LNCaP clone FGC (cell line): ENCODE measurements at regions not wholly inside any gene's neighbourhood (a gene's known extent, or its start where the extent isn't known, plus 50 kb on each side); places are given as distances from the start of the nearest gene placed in this dataset.

Experiments used
- DNase-seq: peaks from one replicate; pipeline ENCODE4 v3.0.0-alpha.2; 2011; ENCODE audit warnings: low read depth
- H3K4me3 ChIP-seq: 2 replicates; pipeline ENCODE4 v1.5.1; 2011; ENCODE audit warnings: mild to moderate bottlenecking, low read depth, low read length, control low read depth
- CTCF ChIP-seq: IDR thresholded peaks from 2 replicates; pipeline ENCODE4 v1.5.1; 2012; ENCODE audit warnings: mild to moderate bottlenecking; ENCODE audit not compliant: control insufficient read depth, insufficient read depth; ENCODE audit errors: extremely low read depth

- no peak overlapping the region for H3K4me3 ChIP-seq
- no peak for DNase-seq
- no peak for TF ChIP-seq CTCF
Observed at GRCh38 chr17:31673076-31673475, 186.0 kb downstream of the COPRS start.

DNA sequence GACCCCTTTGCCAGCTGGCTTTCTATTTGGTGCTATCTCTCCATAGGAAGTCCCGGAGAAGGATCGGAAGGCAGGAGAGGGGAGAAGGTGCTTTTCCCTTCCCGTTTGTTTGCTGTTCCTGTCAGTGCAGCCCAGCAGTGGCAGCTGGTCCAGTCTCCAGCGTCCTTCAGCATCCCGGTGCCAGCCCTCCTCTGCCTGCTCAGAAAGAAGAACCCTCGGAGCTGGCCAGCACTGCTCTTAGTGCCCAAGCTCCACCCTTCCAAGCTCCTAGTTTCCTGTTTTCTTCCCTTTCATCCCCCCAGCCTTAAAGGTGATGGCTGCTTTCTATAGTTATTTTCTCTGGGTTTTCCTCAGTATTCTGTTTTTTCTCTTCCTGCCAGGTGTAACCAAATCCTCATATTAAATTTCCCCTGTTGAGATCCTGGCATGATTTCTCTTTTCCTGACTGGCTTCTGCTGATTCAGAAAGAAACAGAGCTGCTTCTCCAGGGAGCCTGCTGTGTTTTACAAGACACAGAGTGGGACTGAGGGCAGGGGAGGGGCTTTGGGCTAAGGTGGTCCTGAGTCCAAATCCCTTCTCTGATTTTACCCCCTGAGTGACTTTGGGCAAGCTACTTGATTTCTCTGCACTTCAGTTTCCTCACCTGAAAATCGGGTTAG lies 186.8 kb downstream of the COPRS start:
- H3K4me3 ChIP-seq, result no peak overlapping the region
- DNase-seq, result no peak
- TF ChIP-seq CTCF, result no peak

DNA sequence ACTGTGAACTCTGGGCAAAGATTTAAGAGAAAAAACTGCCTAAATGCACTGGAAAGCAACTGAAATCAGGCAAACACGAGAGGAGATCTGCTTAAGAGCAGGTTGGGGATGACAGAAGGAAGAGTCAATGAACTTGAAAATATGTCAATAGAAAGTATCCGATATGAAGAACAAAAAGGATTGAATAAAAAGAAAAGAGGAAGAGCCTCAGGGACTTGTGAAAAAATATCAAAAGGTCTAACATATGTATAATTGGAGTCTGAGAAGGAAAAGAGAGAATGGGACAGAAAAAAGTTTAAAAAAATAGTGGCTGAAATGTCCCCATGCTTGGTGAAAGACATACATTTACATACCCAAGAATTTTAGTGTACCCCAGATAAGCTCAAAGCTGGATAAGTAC lies 195.5 kb downstream of the COPRS start:
- no peak for TF ChIP-seq CTCF
- no peak overlapping the region for H3K4me3 ChIP-seq
- no peak for DNase-seq

GRCh38 chr17:31660684-31661083 lies 198.4 kb downstream of the COPRS start:
- H3K4me3 ChIP-seq, result no peak overlapping the region
- DNase-seq, result no peak
- TF ChIP-seq CTCF, result no peak

DNA sequence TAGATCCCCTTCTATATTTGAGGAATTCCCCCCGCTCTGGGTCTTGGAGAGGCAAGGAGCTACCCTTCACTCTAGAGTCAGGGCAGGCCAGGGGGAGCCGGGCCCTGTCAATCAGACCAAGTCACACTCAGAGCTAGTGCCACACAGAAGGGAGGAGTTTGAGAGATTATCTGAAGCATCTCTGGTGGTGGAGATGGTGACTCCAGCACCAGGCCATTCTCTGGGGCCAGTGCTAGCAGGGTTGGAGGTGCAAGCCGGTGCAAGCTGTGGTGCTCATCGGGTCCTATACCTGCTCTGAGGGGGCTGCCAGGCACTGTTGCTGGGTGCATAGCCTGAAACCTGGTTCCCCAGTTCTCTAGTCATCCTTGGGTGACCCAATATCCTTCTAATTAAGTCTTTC lies 201.2 kb downstream of the COPRS start:
- no peak for TF ChIP-seq CTCF
- DNase-seq, result no peak
- H3K4me3 ChIP-seq, result no peak overlapping the region

DNA sequence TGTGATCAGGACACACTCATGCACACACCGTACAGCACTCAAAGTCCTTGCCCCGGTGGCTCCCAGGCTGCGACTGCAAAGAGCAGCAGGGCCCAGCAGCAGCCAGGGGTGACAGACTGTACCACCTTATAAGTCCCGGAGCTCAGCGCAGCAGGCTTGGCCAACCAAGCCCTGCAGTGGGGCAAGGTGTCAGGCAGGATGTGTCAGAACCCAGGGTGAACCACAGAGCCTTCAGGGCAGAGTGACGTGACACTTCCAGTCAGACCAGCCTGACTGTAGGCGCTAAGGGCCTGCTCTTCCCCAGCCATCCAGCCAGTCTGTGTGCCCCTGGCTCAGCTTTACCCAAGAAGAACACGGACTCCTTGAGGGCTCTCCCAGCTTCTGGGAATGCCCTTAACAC lies 204.1 kb downstream of the COPRS start:
- H3K4me3 ChIP-seq, result no peak overlapping the region
- no peak for TF ChIP-seq CTCF
- DNase-seq, result peak; percentile 8

- DNase-seq, result no peak
- TF ChIP-seq CTCF, result no peak
- H3K4me3 ChIP-seq, result no peak overlapping the region
Observed at GRCh38 chr17:31653691-31654090, 205.4 kb downstream of the COPRS start.
